NB4 (cell line): ENCODE measurements at regions not wholly inside any gene's neighbourhood (a gene's known extent, or its start where the extent isn't known, plus 50 kb on each side); places are given as distances from the start of the nearest gene placed in this dataset.

Experiments
- DNase-seq: peaks from one replicate; pipeline ENCODE4 v3.0.0; 2010; ENCODE audit warnings: low read depth
- H3K4me3 ChIP-seq: one replicate; pipeline ENCODE4 v1.5.1; 2011; ENCODE audit warnings: mild to moderate bottlenecking, low read depth, low read length, moderate library complexity
- MYC ChIP-seq: IDR thresholded peaks from 2 replicates; pipeline ENCODE4 v1.6.1; 2011; ENCODE audit warnings: low read depth, low read length
- POLR2A ChIP-seq: IDR thresholded peaks from 2 replicates; pipeline ENCODE4 v1.6.1; 2011; ENCODE audit warnings: mild to moderate bottlenecking; ENCODE audit not compliant: insufficient read length; ENCODE audit errors: extremely low read depth
- TF ChIP-seq, protein P1 (sequence below): IDR thresholded peaks from 2 replicates; pipeline ENCODE4 v1.6.1; 2011; ENCODE audit warnings: low read depth, low read length
- TF ChIP-seq, protein P2 (sequence below): IDR thresholded peaks from one replicate; pipeline ENCODE4 v1.5.1; 2012; ENCODE audit warnings: low read depth, low read length

DNA sequence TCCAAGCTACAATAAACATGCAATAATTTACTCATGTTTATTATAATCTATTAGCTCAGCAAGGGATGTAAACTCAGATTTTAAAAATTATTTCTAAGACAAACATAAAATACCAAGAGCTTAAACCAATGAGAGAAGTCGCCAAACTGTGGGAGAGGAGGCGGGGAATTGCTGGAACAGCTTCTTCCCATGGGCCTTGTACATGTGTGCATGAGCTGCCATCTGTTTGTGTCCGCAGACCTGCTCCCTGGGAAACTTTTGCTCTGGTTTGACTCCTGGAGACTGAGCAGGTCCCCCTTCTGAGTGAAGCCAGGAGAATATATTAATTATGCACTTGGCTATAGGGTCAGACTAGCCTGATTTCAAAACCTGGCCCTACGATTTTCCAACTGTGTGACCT lies 655.9 kb upstream of the SOX11 start:
- TF ChIP-seq, protein P1, sequence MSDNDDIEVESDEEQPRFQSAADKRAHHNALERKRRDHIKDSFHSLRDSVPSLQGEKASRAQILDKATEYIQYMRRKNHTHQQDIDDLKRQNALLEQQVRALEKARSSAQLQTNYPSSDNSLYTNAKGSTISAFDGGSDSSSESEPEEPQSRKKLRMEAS, result no peak
- TF ChIP-seq, protein P2, sequence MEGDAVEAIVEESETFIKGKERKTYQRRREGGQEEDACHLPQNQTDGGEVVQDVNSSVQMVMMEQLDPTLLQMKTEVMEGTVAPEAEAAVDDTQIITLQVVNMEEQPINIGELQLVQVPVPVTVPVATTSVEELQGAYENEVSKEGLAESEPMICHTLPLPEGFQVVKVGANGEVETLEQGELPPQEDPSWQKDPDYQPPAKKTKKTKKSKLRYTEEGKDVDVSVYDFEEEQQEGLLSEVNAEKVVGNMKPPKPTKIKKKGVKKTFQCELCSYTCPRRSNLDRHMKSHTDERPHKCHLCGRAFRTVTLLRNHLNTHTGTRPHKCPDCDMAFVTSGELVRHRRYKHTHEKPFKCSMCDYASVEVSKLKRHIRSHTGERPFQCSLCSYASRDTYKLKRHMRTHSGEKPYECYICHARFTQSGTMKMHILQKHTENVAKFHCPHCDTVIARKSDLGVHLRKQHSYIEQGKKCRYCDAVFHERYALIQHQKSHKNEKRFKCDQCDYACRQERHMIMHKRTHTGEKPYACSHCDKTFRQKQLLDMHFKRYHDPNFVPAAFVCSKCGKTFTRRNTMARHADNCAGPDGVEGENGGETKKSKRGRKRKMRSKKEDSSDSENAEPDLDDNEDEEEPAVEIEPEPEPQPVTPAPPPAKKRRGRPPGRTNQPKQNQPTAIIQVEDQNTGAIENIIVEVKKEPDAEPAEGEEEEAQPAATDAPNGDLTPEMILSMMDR, result no peak
- TF ChIP-seq MYC, result no peak
- no peak for TF ChIP-seq POLR2A
- DNase-seq, result no peak
- no peak overlapping the region for H3K4me3 ChIP-seq

DNA sequence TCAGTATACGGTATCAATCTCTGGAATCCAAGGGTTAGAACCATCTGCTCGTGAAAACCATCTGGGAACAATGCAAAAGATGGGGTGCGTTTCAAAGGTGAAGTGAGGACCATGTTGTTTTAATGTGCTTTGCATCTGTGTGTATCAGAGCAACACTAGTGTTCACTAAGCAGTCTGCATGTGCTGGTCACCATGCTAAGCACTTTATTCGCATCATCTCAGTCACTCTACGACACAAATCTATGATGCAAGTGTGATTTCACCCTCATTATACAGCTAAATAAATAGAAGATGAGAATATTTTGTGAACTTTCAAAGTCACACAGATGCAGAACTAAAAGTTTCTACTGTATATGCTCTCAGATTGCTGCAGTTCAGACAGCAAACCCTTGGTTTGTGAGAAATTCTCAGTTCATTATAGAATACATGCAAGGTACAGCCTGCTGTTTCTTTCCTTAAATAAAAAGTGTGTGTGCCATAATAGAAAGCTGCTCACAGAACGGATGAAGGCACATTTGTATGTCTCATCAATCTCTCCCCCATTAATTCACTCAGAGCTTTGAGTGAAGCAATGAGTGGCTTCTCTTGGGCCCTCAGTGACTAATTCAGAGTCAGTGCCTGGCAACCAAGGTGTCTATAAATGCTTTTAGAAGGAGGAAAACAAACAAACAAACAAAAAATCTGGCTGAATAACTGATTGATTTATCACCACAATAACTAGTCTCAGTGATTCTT lies 652.8 kb upstream of the SOX11 start:
- H3K4me3 ChIP-seq, result no peak overlapping the region
- TF ChIP-seq, protein P1, result no peak
- TF ChIP-seq, protein P2, result no peak
- TF ChIP-seq MYC, result no peak
- TF ChIP-seq POLR2A, result no peak
- no peak for DNase-seq

DNA sequence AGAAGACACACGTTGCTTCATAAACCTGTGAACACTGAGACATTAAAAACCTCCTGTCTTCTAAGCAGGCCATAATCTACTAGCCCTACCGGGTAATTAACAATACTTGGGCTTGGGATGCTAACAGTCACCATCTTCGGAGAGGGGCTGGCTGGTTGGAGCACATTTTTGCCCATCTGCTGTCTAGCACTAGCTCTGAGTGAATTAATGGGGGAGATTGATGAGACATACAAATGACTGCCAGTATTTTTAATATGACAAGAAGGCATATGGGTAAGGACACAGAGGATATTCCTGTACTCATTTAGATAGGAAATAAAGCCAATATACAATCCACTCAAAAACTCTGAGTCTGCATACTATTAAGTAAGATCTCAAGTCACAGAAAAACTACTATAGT lies 651.6 kb upstream of the SOX11 start:
- H3K4me3 ChIP-seq, result no peak overlapping the region
- TF ChIP-seq POLR2A (no peak), MYC (no peak)
- TF ChIP-seq, protein P2, result no peak
- TF ChIP-seq, protein P1, result no peak
- no peak for DNase-seq

DNA sequence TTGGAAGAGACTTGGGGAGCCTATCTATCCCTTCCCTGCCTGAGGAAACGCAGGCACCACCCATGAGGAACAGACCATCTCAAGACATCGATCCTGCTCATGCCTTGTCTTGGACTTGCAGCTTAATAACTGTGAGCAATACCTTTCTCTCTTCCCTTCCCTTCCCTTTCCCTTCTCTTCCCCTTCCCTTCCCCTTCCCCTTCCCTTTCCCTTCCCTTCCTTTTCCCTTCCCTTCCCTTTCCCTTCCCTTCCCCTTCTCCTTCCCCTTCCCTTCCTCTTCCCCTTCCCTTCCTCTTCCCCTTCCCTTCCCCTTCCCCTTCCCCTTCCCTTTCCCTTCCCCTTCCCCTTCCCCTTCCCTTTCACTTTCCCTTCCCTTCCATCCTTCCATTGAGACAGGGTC lies 650.7 kb upstream of the SOX11 start:
- no peak for DNase-seq
- no peak overlapping the region for H3K4me3 ChIP-seq
- TF ChIP-seq MYC (no peak), POLR2A (no peak)
- TF ChIP-seq, protein P1, result no peak
- TF ChIP-seq, protein P2, result no peak

DNA sequence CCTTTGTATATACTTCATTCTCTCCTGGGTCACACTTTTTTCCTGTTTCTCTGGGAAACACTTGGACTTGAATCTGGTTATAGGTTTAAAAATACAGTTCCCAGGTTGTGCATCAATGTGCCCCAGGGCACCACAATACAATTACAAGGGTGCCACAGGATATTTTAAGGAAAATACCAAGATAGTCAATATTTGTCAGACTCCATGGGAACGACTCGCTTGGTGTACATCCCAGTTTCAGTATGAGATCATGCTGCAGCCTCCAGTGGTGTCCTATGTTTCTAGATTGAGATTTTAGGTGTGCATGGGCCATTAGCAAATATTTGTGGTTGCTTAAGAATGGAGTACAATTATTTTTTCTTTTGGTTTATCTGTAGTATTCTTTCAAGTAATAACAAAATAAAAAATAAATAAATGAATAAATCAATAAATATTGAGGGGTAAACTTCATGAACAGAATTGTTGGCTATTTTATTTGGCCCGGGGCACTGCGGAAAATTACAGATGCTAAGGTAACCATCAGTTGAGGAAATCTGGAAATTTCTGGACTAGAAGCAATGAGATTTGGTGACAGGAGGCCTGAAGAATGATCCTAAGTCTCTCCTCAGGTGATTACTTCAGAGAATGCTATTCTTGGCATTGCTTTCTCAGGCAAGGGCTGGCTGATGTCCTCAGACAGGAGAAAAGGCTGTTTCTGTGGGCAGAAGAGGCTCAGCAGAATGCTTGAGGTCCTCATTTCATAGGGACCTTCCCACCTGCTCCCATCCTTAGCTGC lies 649.3 kb upstream of the SOX11 start:
- TF ChIP-seq, protein P2, result no peak
- TF ChIP-seq POLR2A (no peak), MYC (no peak)
- TF ChIP-seq, protein P1, result no peak
- DNase-seq, result no peak
- H3K4me3 ChIP-seq, result no peak overlapping the region
